HG02798 (cell line): ENCODE measurements at regions not wholly inside any gene's neighbourhood (a gene's known extent, or its start where the extent isn't known, plus 50 kb on each side); places are given as distances from the start of the nearest gene placed in this dataset.

Experiments used
- ATAC-seq: cut with Tn5 transposase; IDR thresholded peaks from one replicate; pipeline ENCODE4 v1.9.1; 2021; ENCODE audit warnings: mild to moderate bottlenecking; ENCODE audit not compliant: unreplicated experiment, poor library complexity

GRCh38 chr10:78772986-78773530 is 295.7 kb upstream of the ZMIZ1 start:
- ATAC-seq = no peak

- no peak for ATAC-seq
Observed at GRCh38 chr10:78774614-78774998, 294.2 kb upstream of the ZMIZ1 start.

DNA sequence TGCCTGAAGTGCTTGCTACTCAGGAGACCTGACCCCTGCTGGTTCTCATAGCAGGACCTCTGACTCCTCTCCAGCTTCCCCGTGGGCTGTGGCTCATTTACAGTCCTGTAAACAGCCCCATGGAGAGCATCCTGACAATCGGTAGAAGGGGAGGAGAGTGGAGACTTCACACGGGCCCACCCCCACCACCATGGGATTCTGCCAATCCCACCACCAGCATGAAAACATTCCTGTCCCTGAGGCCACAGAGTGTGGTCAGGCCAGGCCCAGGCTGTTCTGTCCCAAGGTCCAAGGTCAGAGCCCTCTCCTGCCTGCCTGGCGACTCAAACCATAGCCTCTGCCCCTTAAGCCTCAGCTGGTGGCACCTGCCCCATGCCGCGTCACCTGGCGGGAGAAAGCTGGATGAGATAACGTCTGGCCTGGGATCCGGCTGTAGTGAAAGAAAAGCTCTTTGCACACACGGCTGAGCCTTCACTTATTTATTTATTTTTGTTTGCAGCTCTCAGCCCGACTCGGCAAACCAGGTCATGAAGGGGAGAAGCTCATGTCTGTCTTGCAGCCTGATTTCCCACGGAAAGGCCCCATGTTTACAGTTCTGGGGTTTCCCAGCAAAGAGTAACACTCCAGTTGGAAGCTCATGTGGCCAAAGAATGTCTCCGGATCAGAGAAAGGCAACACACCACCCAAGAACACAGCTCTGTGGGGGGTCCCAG is 293.6 kb upstream of the ZMIZ1 start:
- no peak for ATAC-seq

GRCh38 chr10:78775891-78776290 is 292.9 kb upstream of the ZMIZ1 start:
- no peak for ATAC-seq

- no peak for ATAC-seq
Observed at GRCh38 chr10:78776756-78777155, 292.0 kb upstream of the ZMIZ1 start.

GRCh38 chr10:78777466-78777865 is 291.3 kb upstream of the ZMIZ1 start:
- no peak for ATAC-seq

GRCh38 chr10:78777867-78778266 is 290.9 kb upstream of the ZMIZ1 start:
- no peak for ATAC-seq

DNA sequence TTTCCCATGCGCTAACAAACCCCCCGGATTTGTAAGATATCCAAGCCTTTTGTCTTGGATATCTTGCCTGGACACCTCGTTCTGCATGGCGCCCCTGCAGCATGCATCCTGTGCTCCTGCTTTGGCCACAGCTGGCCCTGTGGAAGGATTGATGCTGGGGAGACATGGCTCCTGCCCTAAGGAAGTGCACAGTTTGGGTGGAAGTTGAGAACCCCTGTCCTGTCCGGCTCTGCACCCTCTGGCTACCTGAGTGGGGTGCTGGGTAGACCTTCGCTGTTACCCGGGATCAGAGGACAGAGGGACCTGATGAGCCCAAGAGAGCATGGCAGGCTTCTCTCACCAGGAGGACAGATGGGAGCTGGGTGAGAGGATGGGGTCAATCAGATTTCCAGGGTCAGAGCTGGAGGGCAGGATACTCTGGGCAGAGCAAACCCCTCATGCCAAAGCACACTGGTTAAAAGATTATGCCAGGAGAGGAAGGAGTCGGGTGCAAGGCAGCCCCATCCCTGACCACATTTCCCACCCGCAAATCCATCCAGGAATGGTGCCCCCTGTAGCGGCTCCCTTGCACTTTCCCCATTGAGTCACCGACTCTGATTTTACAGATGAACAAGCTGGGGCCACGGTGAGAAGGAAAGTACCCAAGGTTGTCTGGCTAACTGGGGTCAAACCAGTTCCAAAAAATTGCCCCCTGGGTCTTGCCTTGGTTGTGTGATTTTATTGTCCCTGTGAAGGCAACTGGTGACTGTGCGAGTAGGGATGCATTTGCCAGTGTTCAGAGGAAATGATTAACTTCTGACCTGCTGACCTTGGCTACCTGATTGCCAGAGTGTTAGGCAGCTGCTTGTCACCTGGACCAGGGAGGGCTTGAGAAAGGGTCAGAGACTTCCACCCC is 290.1 kb upstream of the ZMIZ1 start:
- no peak for ATAC-seq

- ATAC-seq = no peak
Observed at GRCh38 chr10:78779339-78779955, 289.3 kb upstream of the ZMIZ1 start.

DNA sequence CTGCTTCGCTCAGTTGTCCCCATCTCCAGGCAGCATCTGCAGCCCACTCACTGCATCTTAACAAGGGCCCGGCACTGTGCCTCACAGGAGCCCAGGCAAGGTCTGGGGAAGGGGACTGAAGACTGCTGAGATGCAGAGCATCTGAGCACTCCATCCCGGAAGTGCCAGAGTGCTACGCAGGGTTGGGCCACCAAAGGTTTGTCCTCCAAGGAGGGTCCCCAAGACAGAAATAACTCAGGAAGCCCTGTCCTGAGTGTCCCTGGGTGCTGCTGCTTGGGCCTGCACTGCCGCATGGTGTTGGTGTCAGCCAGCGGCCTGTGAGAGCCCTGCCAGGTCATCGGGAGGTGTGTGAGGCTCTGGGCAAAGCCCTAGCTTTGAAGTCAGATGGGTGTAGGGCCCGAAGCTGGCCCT is 288.2 kb upstream of the ZMIZ1 start:
- ATAC-seq = no peak

GRCh38 chr10:78781251-78781913 is 287.4 kb upstream of the ZMIZ1 start:
- no peak for ATAC-seq

GRCh38 chr10:78781991-78782390 is 286.8 kb upstream of the ZMIZ1 start:
- ATAC-seq = no peak

GRCh38 chr10:78782441-78782840 is 286.3 kb upstream of the ZMIZ1 start:
- ATAC-seq = no peak

DNA sequence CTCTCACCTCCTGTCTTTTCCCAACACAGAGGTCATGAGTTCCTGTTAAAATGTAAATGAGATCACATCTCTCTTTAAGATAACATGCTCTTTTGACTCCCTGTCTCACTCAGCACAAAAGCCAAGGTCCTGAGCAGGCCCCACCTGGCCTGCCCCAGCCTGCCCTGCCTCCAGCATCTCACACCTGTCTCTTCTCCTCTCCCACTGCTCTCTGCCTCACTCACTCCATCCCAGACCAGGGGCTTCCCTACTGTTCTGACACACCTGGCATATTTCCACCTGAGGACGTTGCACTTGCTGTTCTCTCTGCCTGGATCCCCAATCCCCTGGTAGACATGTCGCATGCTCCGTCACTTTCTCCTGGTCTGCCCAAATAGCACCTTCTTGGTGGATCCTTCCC is 285.0 kb upstream of the ZMIZ1 start:
- ATAC-seq = no peak

GRCh38 chr10:78784546-78784945 is 284.2 kb upstream of the ZMIZ1 start:
- ATAC-seq = no peak

DNA sequence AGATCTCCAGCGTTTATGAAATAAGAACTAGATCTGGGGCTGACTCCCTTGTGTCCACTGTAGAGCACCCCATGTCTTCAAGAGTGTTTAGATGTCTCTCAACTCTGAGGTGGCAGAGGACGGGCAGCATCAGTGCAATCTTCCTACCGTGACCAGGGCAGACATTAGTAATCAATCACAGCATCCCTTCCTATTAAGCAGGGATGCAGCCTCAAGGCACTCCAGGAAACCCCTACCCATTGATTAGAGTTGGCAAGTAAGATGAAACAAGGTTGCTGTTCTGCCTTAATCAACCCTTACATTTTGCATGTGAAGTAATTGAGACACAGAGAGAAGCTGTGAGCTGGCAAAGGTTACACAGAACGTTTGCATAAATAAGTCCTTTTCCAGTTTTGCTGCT is 283.7 kb upstream of the ZMIZ1 start:
- no peak for ATAC-seq

DNA sequence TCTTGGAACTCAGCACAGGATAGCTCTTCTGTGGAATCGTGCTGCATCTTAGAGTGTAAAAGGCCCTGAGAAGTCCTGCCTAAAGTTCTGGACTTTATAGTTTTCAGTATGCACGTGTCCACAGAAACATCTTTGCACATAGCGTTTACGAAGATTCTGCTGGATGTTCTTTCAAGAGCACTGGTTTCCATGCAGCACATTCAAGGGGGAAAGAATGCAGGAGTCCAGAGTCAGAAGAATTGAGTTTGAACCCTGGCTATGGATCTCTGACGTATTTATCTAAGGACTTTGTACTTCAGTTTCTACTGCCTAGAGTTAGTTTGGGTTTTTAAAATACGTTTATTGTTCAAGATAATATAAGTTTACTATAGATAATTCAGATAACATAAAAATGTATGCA is 282.8 kb upstream of the ZMIZ1 start:
- ATAC-seq = no peak

DNA sequence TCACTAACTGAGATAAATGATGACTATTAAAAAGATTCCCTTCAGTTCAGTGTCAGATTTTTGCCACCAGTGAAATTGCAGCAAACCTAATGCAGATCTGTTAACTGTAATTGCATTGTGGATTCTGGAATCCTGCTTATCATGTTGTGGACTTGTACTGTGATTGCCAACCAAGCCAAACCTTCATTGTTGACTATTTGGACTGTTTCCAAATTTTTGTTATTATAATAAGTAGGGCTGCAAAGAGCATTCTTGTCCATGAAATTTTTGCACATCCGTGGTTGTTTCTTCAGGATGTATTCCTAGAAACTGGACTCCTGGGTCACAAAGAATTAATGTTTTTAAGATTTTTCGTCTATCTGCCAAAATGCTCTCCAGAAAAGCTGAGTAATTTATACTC is 281.6 kb upstream of the ZMIZ1 start:
- ATAC-seq = no peak

- no peak for ATAC-seq
Observed at GRCh38 chr10:78794736-78795455, 273.9 kb upstream of the ZMIZ1 start.
